GM19463 (cell line): ENCODE measurements at regions not wholly inside any gene's neighbourhood (a gene's known extent, or its start where the extent isn't known, plus 50 kb on each side); places are given as distances from the start of the nearest gene placed in this dataset.
"Not testable (repeated sequence)": the region's sequence is repeated elsewhere in the genome, so short reads cannot be mapped to it uniquely, and the experiment has no call there.

Experiments
- ATAC-seq: cut with Tn5 transposase; IDR thresholded peaks from one replicate; pipeline ENCODE4 v1.9.1; 2021; ENCODE audit warnings: mild to moderate bottlenecking, moderate library complexity; ENCODE audit not compliant: unreplicated experiment

DNA sequence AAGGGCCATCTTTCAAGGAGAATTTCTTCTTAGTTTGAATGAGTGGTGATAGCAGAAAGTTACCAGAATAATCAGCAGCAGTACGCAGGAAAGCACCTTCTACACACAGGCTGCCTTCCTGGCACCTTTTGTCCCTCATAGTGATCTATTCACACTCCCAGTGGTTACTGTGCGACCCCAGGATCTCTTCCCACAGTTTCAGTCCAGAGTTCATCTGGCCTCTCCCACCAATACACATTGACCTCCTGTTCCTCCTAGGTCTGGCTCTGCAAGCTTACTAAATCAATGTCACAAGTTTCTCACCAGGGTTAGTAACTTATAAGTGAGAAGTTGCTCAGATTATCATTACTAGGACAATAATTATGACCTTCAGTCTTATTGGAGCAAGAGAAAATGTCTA lies 99.1 kb upstream of the PIK3R1 start:
- ATAC-seq, result no peak

DNA sequence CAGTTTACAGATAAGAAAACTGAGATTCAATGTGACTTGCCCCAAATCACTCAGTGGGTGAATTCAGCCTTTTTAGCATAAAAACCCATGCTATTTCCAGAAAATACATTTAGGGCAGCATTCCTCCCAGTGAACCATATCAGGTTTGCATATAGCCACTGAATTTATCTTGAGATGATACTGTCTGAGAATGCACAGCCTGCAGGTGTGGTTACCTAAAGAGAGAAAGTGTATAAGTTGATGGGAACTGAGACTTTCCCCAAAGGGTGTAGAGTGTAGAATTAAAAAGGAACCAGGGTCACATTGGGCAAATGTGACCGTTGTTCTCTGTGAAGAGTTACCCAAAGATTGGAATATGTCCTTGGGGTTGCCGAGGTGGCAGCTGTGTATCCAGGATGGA lies 100.0 kb upstream of the PIK3R1 start:
- ATAC-seq, result no peak

- no peak for ATAC-seq
Observed at GRCh38 chr5:68114378-68115040, 101.0 kb upstream of the PIK3R1 start.

DNA sequence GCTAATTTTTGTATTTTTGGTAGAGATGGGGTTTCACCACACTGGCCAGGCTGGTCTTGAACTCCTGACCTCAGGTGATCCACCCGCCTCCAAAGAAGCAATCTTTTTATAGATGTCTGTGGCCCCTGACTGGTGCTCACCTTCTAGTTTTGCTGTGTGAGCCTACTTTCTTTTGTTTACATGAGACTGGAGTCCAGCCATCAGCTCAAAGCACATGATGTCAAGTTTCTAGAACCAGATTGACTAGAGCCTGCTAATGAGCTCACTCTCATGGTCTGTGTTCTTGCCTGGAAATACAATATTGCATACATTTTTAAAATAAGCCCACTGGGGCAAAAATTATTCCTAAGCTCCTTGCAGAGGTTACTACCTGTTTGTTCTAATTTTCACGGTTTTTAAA lies 102.9 kb upstream of the PIK3R1 start:
- ATAC-seq, result no peak

- no peak for ATAC-seq
Observed at GRCh38 chr5:68110894-68111293, 104.7 kb upstream of the PIK3R1 start.

DNA sequence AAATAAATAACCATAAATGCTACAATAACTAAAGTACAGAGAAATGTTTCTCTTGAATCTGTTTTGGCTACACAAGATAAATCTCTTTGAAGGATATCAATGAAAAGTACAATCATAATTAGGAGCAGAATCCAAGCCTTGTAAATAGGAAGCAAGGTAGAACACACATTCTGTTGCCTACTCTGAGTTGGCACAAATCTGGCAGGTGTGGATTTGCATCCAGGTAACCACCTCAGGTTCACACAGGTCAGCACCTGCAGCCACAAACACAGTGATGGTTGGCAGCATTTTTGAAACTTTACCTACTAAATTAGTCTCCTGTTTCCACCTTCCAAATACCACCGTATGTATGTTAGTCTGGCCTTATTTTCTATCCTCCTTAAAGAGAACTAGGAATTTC lies 105.3 kb upstream of the PIK3R1 start:
- no peak for ATAC-seq

DNA sequence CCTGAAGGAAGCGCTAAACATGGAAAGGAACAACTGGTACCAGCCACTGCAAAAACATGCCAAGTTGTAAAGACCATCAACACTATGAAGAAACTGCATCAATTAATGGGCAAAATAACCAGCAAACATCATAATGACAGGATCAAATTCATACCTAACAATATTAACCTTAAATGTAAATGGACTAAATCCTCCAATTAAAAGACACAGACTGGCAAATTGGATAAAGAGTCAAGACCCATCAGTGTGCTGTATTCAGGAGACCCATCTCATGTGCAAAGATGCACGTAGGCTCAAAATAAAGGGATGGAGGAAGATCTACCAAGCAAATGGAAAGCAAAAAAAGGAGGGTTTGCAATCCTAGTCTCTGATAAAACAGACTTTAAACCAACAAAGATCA lies 111.3 kb upstream of the PIK3R1 start:
- ATAC-seq, result not testable (repeated sequence)

GRCh38 chr5:68103297-68103696 lies 112.3 kb upstream of the PIK3R1 start:
- ATAC-seq, result not testable (repeated sequence)

- ATAC-seq, result no peak
Observed at GRCh38 chr5:68099327-68099726, 116.2 kb upstream of the PIK3R1 start.

DNA sequence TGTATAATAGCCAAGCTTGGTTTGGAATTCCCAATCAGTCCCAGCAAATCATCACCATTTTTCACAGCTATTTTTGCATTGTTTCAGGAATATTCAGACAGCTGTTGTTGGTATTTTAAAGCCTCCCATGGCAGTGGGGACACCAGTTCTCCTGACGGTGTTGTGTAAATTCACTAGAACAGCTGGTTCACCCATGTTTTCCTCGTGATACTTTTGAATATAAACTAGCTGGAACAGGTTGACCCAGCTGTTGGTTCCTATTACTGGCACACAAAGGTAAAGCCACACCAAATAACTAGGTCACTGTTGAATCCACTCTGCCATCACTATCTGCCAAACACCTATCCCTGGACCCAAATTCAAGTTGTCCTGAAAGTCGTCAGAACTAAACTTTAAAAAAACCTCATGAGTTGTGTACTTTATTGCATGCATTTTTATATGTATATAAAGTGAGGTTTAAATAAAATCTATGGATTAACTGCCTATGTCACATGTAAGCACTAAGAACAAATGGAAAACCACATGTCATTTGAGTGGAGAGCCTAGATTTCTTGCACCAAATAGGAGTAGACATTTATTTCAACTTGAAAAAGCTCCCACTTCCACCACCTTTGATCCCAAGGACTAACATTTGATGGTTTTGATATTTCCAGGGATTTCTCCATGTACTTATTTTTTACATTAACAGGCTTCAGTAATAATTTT lies 121.9 kb upstream of the PIK3R1 start:
- ATAC-seq, result no peak

DNA sequence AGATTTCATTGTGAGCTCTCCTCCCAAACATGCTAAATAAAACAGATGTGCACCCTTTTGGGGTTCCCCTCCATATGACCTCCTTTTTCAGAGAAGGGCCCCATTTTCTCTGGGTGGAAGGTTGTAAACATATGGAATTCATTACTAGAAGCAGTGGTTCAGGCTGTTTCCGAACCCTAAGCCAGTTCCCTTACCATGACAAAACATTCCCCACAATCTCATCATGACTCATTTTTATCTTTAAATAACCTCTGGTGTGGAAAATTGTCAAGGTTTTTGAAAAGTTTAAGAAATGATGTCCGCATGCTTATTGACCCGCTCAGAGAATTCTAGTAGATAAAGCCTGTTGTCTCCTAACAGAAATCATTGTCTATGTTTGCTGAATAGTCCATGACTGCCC lies 127.3 kb upstream of the PIK3R1 start:
- no peak for ATAC-seq

GRCh38 chr5:68087866-68088265 lies 127.7 kb upstream of the PIK3R1 start:
- ATAC-seq, result no peak

- ATAC-seq, result no peak
Observed at GRCh38 chr5:68086857-68087256, 128.7 kb upstream of the PIK3R1 start.

DNA sequence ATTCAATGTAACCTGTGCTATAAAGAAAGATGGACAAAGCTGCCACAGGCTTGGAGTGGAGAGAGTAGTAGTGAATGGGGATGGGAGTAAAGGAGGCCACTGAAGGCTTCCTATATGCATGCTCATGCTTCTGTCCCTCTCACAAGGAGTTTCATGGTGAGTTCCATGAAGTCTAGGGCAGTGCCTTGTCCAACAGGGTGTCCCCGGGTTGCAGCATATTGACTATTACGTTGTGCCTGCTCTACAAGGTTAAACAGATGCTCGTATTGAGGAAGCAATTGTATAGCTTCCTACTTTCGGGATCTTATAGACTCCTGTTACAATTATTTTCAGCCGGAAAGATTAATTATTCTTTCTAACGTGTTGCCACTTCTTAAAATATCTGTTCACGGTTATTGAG lies 129.1 kb upstream of the PIK3R1 start:
- ATAC-seq, result no peak

DNA sequence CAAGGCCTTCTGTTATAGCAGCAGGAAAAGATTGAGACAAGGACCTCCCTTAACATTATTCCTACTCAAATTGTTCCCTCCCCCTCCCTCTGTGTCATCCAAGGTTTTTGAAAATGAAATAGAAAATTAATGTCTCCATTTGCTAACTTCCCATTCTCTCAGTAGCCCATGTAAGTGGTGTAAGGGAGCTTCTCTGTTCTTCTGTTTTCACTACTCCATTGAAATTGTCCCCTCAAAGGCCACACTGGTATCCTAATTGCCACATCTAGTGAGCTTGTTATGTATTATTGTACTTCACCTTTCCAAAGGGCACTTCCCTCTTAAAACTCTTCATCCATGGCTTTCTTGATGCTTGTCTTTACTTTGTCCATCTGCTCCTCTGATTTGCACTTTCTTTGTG lies 131.2 kb upstream of the PIK3R1 start:
- no peak for ATAC-seq

GRCh38 chr5:68080282-68081050 lies 135.1 kb upstream of the PIK3R1 start:
- no peak for ATAC-seq

GRCh38 chr5:68077349-68077894 lies 138.1 kb upstream of the PIK3R1 start:
- no peak for ATAC-seq

DNA sequence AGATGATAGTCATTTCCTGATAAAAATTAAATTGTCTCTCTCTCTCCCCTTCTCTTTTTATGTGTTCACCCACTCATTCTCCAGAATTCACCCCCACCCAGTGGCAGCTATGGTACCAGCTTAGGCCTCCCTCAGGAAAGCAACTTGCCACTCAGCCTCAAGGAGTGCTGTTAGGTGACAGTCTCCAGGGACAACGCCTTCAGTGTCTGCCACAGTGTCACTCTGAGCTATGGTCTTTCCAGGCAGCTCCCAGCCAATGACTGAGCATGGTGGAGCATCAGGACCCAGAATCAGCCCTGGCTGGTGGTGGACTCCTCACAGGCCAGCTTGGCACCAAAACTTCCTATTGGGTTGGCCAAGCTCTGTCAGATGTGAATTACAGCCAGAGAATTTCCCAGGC lies 140.9 kb upstream of the PIK3R1 start:
- ATAC-seq, result no peak

DNA sequence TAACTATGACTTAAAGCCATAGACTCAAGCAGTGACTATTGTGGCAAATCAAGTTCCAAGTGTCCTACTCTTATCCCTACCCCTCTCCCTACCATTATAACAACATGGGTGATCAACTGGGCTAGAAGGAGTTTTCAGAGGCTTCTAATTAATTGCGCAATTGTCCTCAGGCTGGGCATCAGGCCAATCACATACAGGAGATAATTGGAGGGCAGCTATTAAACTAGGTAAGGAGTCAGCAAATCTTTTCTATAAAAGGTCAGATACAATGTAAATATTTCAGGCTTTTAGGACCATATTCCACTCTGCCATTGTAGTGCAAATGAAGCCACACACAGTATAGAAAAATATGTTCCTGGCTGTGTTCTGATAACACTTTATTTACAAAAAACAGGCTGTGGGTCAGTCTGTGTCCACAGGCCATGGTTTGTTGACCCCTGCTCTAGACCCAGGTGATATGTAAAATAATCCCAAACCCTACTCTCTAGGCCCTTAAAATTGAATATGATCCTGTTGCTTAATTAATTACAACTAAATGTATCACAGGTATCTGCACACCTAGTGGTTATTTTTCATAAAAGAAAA lies 141.4 kb upstream of the PIK3R1 start:
- ATAC-seq, result no peak

- ATAC-seq, result no peak
Observed at GRCh38 chr5:68071736-68072135, 143.8 kb upstream of the PIK3R1 start.

DNA sequence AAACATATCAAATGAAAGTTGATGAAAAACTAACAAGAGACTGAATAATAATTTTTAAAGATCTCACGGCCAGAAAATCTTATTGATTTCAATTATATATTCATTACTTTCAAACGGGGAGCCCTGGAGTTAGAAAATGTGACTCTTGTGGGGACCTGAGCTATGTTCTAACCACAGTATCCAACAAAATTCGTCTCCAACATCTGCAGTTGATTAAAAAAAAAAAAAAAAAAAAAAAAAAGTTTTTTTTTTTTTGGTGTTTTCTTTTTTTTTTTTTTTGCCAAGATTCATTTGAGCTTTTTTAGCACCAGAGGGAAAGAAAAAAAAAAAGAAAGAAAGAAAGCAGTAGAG lies 144.3 kb upstream of the PIK3R1 start:
- ATAC-seq, result no peak
